ENCODE measurements at regions not wholly inside any gene's neighbourhood (a gene's known extent, or its start where the extent isn't known, plus 50 kb on each side); places are given as distances from the start of the nearest gene placed in this dataset.

DNA sequence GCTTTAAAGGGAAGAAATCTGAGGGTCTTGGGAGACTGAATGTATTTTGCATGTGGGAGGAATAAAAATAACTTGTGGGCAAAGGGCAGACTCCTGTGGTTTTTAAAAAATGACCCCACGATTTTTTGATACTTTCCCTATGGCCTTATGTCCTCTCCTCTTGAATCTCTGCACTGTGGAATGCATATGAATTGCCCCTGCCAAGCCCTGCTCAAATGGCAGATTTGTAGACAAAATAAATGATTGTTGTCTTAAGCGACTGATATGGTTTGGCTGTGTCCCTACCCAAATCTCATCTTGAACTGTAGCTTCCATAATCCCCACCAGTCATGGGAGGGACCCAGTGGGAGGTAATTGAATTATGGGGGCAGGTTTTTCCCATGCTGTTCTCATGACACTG is 223.8 kb downstream of the DACT1 start:
- Histone ChIP-seq H3K9me3 (ENCODE audit: control insufficient read depth, low read depth, low read length) (no peaks in the 10 kb centered on the region), H3K27me3 (ENCODE audit: control insufficient read depth, extremely low read depth, insufficient read depth, low read length) (no peaks in the 10 kb centered on the region), H3K4me3 (ENCODE audit: control insufficient read depth in 2 of 3, extremely low read depth in 1 of 3, insufficient read depth in 2 of 3, low read depth in 1 of 3, low read length in 3 of 3) (no peak overlapping the region), H3K27ac (ENCODE audit: control insufficient read depth, insufficient read depth, low read length) (no peak overlapping the region), H3K79me2 (ENCODE audit: control insufficient read depth, insufficient read depth, low read length) (no peaks in the 10 kb centered on the region), H3K4me1 (ENCODE audit: control insufficient read depth, extremely low read depth, insufficient read depth, low read length) (peaks cover 3% of the 10 kb centered on the region), H3K4me2 (ENCODE audit: control insufficient read depth, extremely low read depth, insufficient read depth, low read depth, low read length) (no peak overlapping the region), H3K9ac (ENCODE audit: control insufficient read depth, extremely low read depth, insufficient read depth, low read length) (no peak overlapping the region), H3K36me3 (ENCODE audit: control insufficient read depth in 2 of 2, extremely low read depth in 1 of 2, insufficient read depth in 2 of 2, low read length in 2 of 2) (no peaks in the 10 kb centered on the region), H2AFZ (ENCODE audit: control insufficient read depth, low read length) (no peak overlapping the region), H4K20me1 (ENCODE audit: control insufficient read depth, extremely low read depth, insufficient read depth, low read length) (no peaks in the 10 kb centered on the region), H3K9me1 (ENCODE audit: control insufficient read depth, extremely low read depth, insufficient read depth, low read length) (no peaks in the 10 kb centered on the region)
- dilution Hi-C loops (cut with MboI; ENCODE audit: extremely low pct_ligation_motif_present, low sequenced_read_pairs) = no loop called here
- DNase-seq (ENCODE audit: low read depth, low spot score) (no peak), FAIRE-seq (no peak)
- TF ChIP-seq, protein P1, sequence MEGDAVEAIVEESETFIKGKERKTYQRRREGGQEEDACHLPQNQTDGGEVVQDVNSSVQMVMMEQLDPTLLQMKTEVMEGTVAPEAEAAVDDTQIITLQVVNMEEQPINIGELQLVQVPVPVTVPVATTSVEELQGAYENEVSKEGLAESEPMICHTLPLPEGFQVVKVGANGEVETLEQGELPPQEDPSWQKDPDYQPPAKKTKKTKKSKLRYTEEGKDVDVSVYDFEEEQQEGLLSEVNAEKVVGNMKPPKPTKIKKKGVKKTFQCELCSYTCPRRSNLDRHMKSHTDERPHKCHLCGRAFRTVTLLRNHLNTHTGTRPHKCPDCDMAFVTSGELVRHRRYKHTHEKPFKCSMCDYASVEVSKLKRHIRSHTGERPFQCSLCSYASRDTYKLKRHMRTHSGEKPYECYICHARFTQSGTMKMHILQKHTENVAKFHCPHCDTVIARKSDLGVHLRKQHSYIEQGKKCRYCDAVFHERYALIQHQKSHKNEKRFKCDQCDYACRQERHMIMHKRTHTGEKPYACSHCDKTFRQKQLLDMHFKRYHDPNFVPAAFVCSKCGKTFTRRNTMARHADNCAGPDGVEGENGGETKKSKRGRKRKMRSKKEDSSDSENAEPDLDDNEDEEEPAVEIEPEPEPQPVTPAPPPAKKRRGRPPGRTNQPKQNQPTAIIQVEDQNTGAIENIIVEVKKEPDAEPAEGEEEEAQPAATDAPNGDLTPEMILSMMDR (optimal IDR thresholded peaks at IDR 0.05 in 1 of 3, IDR thresholded peaks at IDR 0.05 in 1 of 3, conservative IDR thresholded peaks at IDR 0.05 in 1 of 3; ENCODE audit: extremely low read depth in 1 of 3, insufficient read depth in 2 of 3, low read length in 3 of 3) = no peak
- no peak for TF ChIP-seq EZH2 (IDR thresholded peaks at IDR 0.05; ENCODE audit: low read length)

DNA sequence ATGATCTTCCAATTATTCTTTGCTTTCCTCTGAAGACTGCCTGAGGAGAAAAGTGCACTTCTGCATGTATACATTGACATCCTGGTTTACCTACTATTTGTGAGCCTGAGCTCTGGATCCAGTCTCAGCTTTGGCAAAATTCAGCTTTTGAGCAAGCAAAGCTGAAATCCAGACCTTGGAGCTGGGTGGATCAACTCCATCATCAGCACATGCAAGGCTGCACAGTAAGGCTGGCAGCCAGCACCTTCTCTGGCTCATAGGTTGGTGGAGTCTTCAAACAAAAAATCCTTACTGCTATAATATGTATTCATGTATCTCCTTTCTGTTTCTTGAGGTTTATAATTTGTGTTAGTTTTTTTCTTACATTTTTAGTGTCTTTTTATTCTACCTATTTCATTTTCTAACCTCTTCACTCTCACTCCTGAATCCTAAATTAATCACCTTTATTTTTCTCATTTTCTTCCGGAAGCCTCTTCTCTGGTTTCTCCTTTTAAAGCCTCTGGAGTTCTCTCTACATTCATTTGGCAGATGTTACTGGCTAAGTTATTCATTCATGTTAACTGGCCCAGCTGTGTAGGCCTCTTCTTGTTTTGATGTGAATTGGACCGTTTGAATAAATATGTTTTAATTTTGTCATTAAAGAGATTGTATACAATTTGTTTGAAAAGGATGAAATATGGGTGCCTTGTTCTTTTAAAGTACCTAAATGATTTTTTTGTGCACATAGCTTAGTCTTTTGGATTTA is 224.8 kb downstream of the DACT1 start:
- FAIRE-seq = no peak
- H2AFZ ChIP-seq (ENCODE audit: control insufficient read depth, low read length) = no peak overlapping the region
- DNase-seq (ENCODE audit: low read depth, low spot score) = no peak
- H4K20me1 ChIP-seq (ENCODE audit: control insufficient read depth, extremely low read depth, insufficient read depth, low read length) = no peaks in the 10 kb centered on the region
- H3K27ac ChIP-seq (ENCODE audit: control insufficient read depth, insufficient read depth, low read length) = no peak overlapping the region
- H3K4me2 ChIP-seq (ENCODE audit: control insufficient read depth, extremely low read depth, insufficient read depth, low read depth, low read length) = no peak overlapping the region
- no peaks in the 10 kb centered on the region for H3K9me1 ChIP-seq (ENCODE audit: control insufficient read depth, extremely low read depth, insufficient read depth, low read length)
- peaks cover 3% of the 10 kb centered on the region for H3K4me1 ChIP-seq (ENCODE audit: control insufficient read depth, extremely low read depth, insufficient read depth, low read length)
- no peak overlapping the region for H3K9ac ChIP-seq (ENCODE audit: control insufficient read depth, extremely low read depth, insufficient read depth, low read length)
- dilution Hi-C loops (cut with MboI; ENCODE audit: extremely low pct_ligation_motif_present, low sequenced_read_pairs) = no loop called here
- no peaks in the 10 kb centered on the region for H3K27me3 ChIP-seq (ENCODE audit: control insufficient read depth, extremely low read depth, insufficient read depth, low read length)
- no peaks in the 10 kb centered on the region for H3K79me2 ChIP-seq (ENCODE audit: control insufficient read depth, insufficient read depth, low read length)
- TF ChIP-seq EZH2 (IDR thresholded peaks at IDR 0.05; ENCODE audit: low read length) = no peak
- TF ChIP-seq, protein P1 (optimal IDR thresholded peaks at IDR 0.05 in 1 of 3, IDR thresholded peaks at IDR 0.05 in 1 of 3, conservative IDR thresholded peaks at IDR 0.05 in 1 of 3; ENCODE audit: extremely low read depth in 1 of 3, insufficient read depth in 2 of 3, low read length in 3 of 3) = no peak
- no peaks in the 10 kb centered on the region for H3K36me3 ChIP-seq (ENCODE audit: control insufficient read depth in 2 of 2, extremely low read depth in 1 of 2, insufficient read depth in 2 of 2, low read length in 2 of 2)
- H3K4me3 ChIP-seq (ENCODE audit: control insufficient read depth in 2 of 3, extremely low read depth in 1 of 3, insufficient read depth in 2 of 3, low read depth in 1 of 3, low read length in 3 of 3) = no peak overlapping the region
- H3K9me3 ChIP-seq (ENCODE audit: control insufficient read depth, low read depth, low read length) = no peaks in the 10 kb centered on the region

Data from keratinocyte (primary cell).